ENCODE measurements at regions not wholly inside any gene's neighbourhood (a gene's known extent, or its start where the extent isn't known, plus 50 kb on each side); places are given as distances from the start of the nearest gene placed in this dataset.

- no peak for DNase-seq
Observed at GRCh38 chr3:151935446-151935845, 62.0 kb downstream of the SUCNR1 start.

GRCh38 chr3:151940481-151940880 is 67.0 kb downstream of the SUCNR1 start:
- DNase-seq: no peak

GRCh38 chr3:151943539-151943938 is 70.1 kb downstream of the SUCNR1 start:
- DNase-seq: no peak

GRCh38 chr3:151944356-151944755 is 70.9 kb downstream of the SUCNR1 start:
- no peak for DNase-seq

GRCh38 chr3:151946606-151947005 is 73.2 kb downstream of the SUCNR1 start:
- DNase-seq: no peak

- DNase-seq: no peak
Observed at GRCh38 chr3:151949706-151950105, 76.3 kb downstream of the SUCNR1 start.

- DNase-seq: no peak
Observed at GRCh38 chr3:151955356-151955755, 81.9 kb downstream of the SUCNR1 start.

GRCh38 chr3:151960961-151961580 is 87.6 kb downstream of the SUCNR1 start:
- no peak for DNase-seq

GRCh38 chr3:151962352-151962751 is 88.9 kb downstream of the SUCNR1 start:
- DNase-seq: no peak

- no peak for DNase-seq
Observed at GRCh38 chr3:151962912-151963311, 89.5 kb downstream of the SUCNR1 start.

- no peak for DNase-seq
Observed at GRCh38 chr3:151964743-151965142, 91.3 kb downstream of the SUCNR1 start.

GRCh38 chr3:151969026-151969642 is 95.7 kb downstream of the SUCNR1 start:
- DNase-seq: no peak

- DNase-seq: no peak
Observed at GRCh38 chr3:151971814-151972579, 98.6 kb downstream of the SUCNR1 start.

GRCh38 chr3:151974067-151974466 is 100.6 kb downstream of the SUCNR1 start:
- DNase-seq: no peak

- DNase-seq: no peak
Observed at GRCh38 chr3:151976211-151977050, 103.0 kb downstream of the SUCNR1 start.

GRCh38 chr3:151979906-151980305 is 106.5 kb downstream of the SUCNR1 start:
- no peak for DNase-seq

- no peak for DNase-seq
Observed at GRCh38 chr3:151983538-151983937, 110.1 kb downstream of the SUCNR1 start.

- DNase-seq: no peak
Observed at GRCh38 chr3:151985787-151986430, 112.5 kb downstream of the SUCNR1 start.

- DNase-seq: no peak
Observed at GRCh38 chr3:151987893-151988292, 114.5 kb downstream of the SUCNR1 start.

- no peak for DNase-seq
Observed at GRCh38 chr3:151989621-151990020, 116.2 kb downstream of the SUCNR1 start.

- DNase-seq: no peak
Observed at GRCh38 chr3:151990696-151991376, 117.4 kb downstream of the SUCNR1 start.

All from midbrain (tissue), 1 donor.